Testis (tissue), 2 donors: ENCODE measurements at regions not wholly inside any gene's neighbourhood (a gene's known extent, or its start where the extent isn't known, plus 50 kb on each side); places are given as distances from the start of the nearest gene placed in this dataset.

Experiments used
- POLR2A ChIP-seq: fragments of 450-650 bp; IDR thresholded peaks from one replicate; pipeline ENCODE4 v1.6.1; 2017; ENCODE audit warnings: antibody characterized with exemption, mild to moderate bottlenecking, moderate library complexity
- TF ChIP-seq, protein P1 (sequence below), 3 experiments: fragments of 450-650 bp in 2 of 3; fragments of 200-600 bp in 1 of 3; sonication (generic) in 1 of 3; IDR thresholded peaks; one replicate each; pipeline ENCODE4 v1.5.1; 2016 to 2019; ENCODE audit warnings: antibody characterized with exemption in 3 of 3, mild to moderate bottlenecking in 2 of 3, moderate library complexity in 1 of 3

DNA sequence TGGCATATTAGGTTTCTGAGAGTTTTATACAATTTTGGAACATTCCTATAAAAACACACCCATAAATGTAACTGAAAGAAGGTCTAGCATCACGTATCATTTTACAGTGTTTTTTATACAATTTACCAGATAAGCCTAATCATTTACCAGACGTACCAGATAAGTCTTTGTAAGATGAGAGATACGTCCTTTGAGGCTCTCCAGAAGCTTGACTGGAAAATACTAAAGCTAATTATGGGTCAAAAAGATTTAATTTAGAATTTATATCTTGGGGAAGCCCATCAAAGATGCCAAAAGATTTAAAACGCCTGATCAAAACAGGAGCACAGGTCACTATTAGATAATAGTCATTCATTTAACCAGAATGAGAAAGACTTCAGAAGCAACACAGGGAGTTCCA, 55.0 kb downstream of the RGS12 start:
- TF ChIP-seq, protein P1, sequence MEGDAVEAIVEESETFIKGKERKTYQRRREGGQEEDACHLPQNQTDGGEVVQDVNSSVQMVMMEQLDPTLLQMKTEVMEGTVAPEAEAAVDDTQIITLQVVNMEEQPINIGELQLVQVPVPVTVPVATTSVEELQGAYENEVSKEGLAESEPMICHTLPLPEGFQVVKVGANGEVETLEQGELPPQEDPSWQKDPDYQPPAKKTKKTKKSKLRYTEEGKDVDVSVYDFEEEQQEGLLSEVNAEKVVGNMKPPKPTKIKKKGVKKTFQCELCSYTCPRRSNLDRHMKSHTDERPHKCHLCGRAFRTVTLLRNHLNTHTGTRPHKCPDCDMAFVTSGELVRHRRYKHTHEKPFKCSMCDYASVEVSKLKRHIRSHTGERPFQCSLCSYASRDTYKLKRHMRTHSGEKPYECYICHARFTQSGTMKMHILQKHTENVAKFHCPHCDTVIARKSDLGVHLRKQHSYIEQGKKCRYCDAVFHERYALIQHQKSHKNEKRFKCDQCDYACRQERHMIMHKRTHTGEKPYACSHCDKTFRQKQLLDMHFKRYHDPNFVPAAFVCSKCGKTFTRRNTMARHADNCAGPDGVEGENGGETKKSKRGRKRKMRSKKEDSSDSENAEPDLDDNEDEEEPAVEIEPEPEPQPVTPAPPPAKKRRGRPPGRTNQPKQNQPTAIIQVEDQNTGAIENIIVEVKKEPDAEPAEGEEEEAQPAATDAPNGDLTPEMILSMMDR (IDR thresholded peaks at IDR 0.05), result no peak
- TF ChIP-seq POLR2A, result no peak
